ENCODE measurements at regions not wholly inside any gene's neighbourhood (a gene's known extent, or its start where the extent isn't known, plus 50 kb on each side); places are given as distances from the start of the nearest gene placed in this dataset.
"Not testable (repeated sequence)": the region's sequence is repeated elsewhere in the genome, so short reads cannot be mapped to it uniquely, and the experiment has no call there.

DNA sequence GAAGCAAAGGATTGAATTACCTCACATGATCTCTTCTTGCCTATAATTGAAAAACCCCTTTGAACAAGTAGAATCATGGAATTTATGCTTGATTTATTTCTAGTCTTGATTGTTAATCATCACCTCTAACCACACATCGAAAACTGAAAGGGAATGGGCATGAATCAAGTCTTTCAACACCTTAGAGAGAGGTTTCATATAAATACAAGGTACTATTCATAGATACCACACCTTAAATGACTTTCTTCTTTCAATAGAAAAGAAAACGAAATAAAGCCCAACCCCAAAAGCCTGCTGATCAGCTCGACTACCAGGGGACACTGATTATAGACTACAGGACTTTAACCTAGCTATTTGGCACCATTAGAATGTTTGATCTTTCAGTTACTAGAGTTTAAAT lies 128.6 kb upstream of the PTPRZ1 start:
- DNase-seq: no peak

DNA sequence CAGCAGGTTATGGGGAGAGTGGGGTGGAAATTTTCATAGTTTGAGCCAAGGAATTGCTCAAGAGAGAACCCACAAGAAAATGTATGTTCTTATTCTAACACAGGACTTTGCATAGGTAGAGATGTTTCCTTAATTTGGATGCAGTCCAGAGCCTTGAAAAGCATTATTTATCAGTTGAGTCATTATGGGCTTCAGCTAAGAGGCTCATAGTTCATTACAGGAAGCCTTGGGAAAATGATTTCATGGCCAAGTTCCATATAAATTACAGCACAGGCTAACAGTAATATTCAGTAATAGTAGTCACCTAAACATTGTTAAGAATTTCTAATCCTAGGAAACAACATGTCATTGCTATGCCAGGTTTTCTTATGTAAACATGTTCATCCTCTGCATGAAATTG lies 131.1 kb upstream of the PTPRZ1 start:
- no peak for DNase-seq

DNA sequence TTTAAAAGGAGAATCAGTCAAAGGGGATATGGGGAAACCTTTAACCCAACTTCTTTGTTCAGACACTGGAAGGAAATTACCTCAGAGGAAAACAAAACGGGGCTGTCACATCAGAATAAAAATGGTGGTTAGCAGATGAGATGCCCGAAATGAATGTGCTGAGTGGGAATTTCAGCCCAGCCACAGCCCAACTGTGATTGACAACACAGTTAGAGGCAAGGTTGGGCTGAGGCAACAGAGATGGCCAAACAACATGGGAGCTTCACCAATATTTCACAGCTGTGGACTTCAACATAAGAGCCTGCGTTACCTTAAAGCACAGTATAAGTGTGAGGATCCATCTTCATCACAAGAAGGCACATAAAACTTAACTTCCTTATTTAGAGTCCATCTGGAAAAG lies 133.5 kb upstream of the PTPRZ1 start:
- DNase-seq: no peak

DNA sequence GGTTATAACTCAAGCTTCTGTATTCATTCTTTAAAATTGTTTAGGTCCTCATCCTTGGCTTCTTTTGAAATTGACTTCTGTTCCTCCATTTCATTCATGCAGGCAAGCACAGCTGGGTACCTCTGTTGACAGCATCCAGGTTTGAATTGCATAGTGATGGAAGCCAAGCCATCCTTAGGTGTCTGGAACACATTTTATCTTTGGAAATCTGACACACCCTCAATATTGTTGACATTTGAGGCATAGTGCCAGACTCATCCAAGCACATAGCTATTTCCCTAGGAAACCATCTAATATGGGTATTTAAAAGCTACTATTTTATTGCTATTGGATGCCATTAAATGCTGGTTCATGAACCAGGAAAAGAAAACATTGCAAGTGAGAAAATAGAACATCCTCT lies 142.1 kb upstream of the PTPRZ1 start:
- DNase-seq: no peak

DNA sequence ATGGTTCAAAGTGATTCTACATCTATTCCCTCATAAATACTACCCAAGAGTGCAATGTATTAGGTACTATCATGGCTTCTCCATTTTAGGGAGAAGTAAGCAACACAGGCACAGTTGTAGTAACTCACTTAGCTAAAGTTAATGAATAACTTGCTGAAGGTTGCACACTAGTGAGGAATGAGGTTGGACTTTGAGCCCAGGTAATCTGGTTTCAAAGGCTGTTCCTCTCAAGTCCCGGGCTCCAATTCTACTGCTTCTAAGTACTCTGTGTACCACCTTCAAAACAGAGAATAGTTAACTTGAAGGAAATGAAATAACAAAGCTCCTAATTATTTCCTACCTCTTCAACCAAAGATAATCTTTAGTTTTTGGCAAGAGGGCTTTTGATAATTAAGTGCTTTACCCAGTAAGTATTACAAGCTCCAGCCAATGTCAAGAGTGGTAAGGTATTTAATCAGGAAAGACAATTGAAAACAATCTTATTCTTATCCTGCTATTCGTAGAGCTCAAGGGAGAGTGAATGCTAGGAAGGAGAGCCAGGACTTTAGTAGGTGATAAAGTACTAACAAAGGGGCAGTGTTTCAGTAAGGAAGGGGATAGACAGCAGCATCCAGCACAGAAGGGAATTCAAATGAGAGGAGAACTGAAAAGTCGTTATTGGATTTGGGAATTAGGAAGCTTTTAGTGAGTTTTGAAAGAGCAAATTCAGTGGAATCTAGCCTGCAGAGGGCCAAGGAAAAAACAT lies 158.2 kb upstream of the PTPRZ1 start:
- DNase-seq: no peak

DNA sequence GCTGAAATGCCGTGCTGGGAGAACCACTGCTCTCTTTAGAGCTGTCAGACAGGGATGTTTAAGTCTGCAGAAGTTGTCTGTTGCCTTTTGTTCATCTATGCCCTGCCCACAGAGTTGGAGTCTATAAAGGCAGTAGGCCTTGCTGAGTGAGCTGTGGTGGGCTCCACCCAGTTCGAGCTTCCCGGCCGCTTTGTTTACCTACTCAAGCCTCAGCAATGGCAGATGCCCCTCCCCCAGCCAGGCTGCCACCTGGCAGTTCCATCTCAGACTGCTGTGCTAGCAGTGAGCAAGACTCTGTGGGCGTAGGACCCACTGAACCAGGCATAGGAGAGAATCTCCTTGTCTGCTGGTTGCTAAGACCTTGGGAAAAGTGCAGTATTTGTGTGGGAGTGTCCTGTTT lies 160.0 kb upstream of the PTPRZ1 start:
- not testable (repeated sequence) for DNase-seq

DNA sequence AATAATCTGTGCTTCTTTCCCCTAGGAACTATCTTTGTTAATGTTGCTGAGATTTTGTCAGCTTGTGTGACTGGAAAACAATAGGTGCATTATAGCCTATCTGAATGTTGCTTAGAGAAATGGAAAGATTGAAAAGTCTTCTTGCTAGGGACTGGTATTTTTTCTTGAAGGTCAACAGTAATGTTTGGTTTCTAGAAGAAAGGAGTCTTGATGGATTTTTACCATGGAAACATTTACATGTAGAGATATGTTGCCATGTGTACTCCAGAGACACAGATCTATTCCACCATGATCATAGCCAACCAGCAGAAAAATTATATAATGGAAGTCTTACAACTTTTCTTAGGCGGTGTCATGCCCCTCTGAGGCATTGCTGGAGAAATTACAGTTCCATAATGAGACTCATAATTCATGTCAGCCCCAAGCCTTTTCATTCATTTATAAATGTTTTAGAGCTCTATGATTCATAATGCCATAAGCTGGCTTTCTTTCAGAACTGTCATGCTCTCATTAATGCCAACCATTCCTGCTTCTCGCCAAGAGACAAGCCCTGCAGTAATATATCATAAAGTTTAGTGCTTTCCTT lies 175.1 kb upstream of the PTPRZ1 start:
- DNase-seq: no peak

DNA sequence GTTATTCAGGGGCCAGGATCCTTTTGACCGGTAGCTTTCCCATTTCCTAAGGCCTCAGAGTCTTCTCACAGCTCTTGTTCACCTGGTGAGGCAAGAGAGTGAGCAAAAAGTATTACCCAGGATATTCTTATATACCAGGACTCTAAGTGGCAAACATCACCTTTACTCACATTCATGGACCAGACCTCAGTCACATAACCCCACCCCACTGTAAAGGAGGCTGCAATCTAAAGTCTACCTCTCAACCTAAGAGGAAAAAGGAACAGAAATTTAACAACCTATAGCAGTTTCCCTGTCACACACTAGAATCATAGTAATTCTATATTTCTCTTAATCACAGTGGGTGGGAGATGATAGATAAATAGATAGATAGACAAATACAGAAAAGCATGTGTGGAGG lies 176.0 kb upstream of the PTPRZ1 start:
- DNase-seq: no peak

DNA sequence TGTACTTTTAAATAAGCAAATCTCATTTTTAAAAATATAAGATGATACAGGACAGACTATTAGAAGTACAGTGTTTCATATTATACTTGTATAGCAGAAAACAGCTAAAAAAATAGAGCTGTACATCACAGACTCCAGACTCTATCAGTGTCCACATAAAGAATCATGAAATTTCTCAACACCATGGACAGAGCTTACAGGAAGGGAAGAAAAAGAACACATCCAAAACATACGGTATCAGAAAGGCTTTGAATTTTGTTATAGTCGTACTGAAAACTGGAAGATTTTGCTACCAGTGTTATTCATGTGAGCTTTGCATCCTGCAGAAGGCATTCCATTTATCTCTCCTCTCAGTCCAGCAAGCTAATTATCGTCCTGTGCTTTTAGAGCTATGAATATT lies 183.2 kb upstream of the PTPRZ1 start:
- DNase-seq: no peak

DNA sequence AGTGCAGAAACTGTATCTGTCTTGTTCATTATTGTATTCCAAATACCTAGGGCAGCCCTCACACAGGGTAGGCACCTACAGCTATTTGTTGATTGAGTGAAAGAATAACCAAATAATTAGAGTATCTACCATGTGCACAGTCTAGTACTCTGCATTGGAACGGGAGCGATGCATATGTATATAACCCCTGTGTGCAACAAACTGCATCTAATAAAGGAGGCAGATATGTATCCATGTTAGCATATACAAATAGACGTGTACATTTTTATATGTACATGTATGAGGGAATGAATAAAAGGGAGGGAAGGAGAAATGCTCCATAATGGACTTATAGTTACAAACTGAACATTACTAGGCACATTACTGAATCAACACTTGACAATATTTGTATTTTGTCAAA lies 191.3 kb upstream of the PTPRZ1 start:
- no peak for DNase-seq

DNA sequence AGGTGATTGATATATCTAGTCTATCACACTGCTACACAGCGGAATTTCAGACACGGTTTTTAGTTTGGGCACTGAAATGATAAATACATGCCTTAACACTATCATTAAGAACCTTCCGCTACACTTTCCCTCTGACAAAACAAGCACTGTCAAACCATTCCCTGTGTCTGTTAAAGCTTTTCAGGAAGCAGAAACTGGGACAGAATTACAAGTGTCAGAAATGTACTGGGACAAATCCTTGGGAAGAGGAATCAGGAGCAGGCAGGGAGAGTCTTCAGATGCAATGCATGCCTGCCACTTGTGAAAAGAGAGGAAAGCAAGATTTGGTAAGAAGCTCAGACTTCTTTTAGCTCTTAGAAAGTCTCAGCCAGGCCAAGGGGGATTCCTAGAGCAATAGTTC lies 196.8 kb upstream of the PTPRZ1 start:
- DNase-seq: no peak

DNA sequence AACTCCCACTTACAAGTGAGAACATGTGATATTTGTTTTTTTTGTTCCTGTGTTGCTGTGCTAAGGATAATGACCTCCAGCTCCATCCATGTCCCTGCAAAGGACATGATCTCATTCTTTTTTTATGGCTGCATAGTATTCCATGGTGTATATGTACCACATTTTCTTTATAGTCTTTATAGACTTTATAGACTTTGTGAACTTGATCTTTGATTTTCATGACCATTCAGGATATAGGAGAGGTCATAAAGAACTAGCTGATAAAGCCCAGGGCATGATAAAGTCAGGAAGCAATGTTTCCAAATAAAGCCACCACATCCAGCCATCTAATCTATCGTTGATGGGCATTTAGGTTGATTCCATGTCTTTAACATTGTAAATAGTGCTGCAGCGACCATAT lies 198.5 kb upstream of the PTPRZ1 start:
- DNase-seq: not testable (repeated sequence)

DNA sequence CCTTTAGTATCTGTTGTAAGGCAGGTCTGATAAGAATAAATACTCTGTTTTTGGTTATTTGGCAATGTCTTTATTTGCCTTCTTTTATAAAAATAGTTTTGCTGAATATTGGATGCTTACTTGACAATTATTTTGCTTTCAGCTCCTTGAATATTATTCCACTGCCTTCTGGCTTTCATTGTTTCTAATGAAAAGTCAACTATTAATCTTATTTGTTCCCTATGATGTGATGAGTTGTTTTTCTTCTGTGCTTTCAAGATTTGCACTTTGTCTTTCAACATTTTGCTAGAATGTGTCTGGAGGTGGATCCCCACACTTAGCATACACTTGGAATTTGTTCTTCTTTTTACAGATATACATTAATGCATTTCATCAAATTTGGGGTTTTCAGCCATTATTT lies 203.8 kb upstream of the PTPRZ1 start:
- DNase-seq: no peak

DNA sequence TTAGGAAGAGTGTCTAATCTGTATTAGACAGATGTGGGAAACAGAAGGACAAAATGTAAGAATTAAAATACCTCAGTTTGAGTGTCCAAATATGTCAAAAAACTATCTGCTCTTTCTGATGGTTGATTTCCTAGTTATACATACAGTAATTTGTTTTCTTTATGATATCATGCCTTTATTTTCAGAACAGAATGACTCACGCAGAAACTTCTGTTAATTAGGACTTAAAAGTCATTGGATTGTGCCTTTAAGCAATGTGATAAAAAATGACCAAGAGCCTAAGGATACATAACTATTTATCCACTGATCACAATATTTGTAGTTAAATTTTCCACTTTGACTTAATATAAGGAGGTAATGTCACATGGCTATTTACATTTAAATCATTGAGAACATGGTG lies 206.7 kb upstream of the PTPRZ1 start:
- DNase-seq: no peak

DNA sequence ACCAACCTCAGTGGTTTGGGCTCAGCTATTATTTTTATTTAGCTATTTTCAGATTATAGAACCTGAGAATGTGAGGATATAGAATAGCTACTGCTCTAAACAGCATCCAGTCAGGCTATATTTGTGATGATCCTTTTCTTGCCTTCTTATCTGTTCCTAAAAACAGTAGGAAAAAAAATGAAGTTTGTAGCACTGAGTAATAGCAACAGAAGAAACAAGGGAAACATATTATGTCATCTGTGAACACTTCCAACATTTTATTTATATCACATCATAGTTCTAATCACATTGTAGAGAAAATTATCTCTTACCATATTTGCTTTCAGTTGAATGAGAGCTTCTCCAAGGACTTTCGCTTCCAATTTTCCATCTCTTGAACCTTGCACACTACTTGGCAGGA lies 229.6 kb upstream of the PTPRZ1 start:
- DNase-seq: no peak

DNA sequence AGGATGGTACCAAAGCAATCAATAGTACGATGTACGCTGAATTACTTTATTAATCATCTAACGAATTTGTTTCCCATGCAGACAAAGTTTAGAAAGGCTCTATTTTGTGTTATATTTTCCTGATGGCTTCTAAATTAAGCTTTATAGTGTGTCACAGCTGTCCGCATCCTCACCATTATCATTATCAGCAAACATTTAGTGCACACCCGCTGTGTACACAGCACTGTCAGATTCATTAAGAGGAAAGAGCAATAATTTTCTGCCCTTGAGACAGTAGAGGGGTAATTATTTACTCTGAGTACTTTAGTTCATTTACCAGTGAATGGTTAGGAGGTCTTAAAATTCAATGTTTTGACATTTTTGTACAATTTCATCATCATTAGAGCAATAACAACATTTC lies 233.3 kb upstream of the PTPRZ1 start:
- DNase-seq: no peak

DNA sequence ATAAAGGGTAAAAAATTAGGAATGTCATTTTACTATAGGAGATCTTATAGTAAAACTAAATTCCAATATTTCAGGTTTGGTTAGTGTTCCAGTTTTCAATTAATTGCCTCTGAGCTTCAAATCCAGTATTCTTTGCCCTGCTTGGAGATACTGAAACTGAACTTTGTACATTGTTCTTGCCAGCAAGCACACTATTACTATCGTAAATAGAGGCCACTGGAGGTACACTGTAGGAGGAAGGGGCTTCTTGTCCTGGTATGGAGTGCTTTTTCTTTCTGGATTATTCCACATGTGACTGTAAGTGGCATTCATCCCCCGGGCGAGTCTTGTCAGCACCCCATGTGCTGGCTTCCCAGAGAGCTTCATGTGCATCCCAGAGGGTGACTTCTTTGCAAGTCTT lies 234.7 kb upstream of the PTPRZ1 start:
- DNase-seq: no peak

DNA sequence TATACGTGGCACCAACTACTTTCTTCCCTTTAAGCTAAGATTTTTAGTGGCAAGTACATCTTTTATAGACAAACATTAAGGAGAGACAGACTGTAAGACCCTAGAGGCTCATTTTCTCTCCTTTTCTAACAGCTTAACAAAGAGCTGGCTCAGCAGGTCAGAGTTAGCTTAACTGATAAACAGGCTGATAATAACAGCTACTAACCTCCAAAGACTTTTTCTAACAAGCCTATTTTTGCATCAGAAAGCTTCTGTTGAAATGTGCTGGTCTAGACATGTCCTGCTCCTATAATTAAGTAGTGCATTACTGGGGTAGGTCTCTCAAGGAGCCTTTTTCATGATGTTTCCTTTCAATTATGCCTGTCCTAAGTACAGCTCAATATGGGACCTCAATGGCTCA lies 238.2 kb upstream of the FAM3C start:
- no peak for DNase-seq

DNA sequence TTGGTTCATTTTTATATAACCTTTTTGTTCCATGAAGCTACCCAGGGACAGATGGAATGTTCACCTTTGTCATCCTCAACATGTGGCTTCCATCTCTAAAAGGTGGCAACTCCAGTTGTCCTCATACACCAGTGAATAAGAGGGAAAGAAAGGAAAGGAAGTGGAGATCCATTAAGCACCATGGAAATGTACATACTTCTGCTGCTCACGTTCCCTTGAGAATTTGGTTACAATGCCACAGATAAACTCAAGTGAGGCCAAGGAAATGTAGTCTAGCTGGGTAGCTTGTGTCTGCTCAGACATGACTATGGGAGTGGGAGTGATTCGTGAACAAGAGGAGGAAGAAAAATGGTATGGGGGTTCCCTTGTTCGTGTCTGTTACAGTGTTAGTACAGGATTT lies 237.1 kb upstream of the FAM3C start:
- no peak for DNase-seq

DNA sequence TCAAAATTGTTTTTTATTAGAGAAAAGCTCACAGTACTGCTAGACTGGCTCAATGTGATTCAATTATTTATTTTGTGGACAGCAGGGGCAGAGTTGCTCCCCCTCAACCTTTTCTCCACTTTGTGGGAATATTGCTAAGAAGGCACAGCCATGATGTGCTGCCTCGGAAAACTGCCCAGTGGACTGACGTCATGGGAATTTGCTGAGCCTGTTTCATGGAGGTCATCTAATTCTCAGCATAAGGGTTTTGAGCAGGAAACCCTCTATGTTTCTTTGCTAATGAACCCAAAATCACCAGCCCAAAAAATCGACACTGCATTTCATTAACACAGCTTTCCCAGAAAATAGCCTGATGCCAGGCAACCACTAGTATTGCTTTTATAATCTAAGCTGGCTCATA lies 228.8 kb upstream of the FAM3C start:
- DNase-seq: no peak

DNA sequence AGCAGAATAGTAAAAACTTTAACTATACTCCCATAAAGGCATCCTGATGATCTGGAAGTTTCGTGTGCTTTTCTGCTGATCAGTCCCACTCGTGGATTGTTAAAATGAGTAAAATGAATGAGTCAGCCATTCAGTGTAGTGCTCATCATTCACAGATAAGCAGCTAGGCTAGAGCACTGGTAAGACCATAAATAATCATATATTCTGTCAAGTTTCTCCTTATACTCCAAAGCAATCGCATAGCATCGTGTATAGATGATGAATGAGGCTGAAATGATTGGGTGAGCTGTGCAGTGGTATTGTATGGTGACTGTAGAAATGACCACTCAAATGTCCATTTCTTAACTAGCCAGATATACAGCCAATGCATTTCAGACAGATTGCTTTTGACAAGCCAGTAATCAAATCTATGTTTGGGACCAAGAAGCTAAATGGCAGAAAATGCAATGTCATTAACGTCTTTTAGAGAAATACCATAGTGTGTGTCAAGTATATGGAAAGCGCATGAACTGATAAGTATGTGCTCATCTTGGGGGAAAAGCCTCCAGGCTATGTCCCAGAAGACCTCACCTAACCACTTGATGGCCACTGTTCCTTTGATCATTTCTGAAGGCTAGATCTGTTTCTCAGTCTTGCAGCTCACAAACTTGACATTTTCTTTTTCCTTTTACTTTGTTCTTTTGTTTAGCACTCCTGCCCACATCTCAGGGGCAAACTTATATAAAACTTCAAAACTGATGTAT lies 227.2 kb upstream of the FAM3C start:
- DNase-seq: no peak

DNA sequence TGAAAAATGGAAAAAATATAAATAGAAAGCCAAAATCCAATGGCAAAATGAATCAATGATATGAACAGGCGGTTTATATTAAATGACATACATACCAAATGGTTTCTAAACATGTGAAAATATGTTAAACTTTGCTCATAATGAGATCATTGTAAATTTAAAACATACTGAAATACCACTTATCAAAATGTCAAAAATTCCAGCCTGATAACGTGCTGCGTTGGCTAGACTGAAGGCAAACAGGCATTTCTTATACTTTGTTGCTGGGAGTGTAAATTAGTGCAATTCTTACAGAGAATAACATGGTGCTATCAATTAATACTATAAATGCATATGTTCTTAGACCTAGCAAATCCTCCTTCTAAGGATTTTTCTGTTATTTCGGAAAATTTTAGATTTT lies 225.8 kb upstream of the FAM3C start:
- no peak for DNase-seq

DNA sequence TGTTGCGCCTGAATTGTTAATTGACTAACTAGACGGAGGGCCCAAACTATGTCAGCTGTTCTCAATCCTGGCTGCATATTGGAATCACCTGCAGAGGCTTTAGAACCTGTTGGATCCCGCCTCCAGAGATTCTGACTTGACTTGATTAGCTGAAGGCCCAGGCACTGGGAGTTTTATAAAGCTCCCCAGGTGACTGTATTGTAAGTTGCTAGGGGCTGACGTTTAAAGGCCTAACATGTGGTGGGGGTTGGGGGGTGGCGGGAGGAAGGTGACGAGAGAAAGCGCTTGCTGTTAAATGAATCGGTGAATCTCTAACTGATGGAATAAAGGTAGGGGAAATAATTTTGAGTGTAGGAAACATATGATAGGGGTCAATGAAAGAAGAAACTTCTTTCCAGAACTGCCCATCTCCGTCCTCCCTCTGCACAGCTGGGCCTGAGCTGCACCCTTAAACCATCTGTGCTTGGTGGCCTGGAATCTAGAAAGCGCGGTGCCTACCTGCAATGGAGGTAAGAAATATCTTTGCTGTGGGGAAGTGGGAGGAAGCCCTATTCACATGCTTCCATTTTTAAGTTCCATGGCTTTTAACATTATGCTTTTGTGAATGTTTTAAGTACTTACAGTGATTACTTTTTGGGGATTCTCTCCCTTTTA lies 225.0 kb upstream of the FAM3C start:
- no peak for DNase-seq

DNA sequence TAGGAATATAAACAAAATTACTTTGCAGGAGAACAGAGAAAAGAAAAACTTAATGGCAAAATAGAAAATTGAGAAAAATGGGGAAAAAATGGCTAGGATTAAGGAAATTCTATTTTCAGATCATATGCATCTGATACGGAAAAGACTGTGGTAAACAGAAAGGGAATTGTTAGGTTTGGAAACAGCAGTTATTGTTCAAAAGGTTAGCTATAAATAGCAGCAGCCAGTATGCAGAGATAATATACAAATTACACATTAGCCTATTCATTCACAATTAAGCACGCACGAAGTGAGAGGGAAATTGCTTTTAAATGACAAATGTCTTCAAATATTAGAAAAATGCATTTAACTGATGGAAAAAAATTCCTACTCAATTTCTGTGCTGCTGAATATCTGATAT lies 224.1 kb upstream of the FAM3C start:
- no peak for DNase-seq

All from NCI-H1930 (cell line).